OCI-LY7 (cell line): ENCODE measurements at regions not wholly inside any gene's neighbourhood (a gene's known extent, or its start where the extent isn't known, plus 50 kb on each side); places are given as distances from the start of the nearest gene placed in this dataset.
"Not testable (repeated sequence)": the region's sequence is repeated elsewhere in the genome, so short reads cannot be mapped to it uniquely, and the experiment has no call there.

Experiments used
- CTCF ChIP-seq: fragments of 200-600 bp; sonication (generic); conservative IDR thresholded peaks from 2 replicates; pipeline ENCODE4 v1.5.1; 2014; ENCODE audit warnings: mild to moderate bottlenecking, antibody characterized with exemption, low read length, moderate library complexity, mixed read lengths
- EZH2phosphoT487 ChIP-seq: fragments of 200-600 bp; sonication (generic); IDR thresholded peaks from 2 replicates; pipeline ENCODE4 v1.6.1; 2018; ENCODE audit warnings: low read depth, borderline replicate concordance, mild to moderate bottlenecking, mixed run types, antibody characterized with exemption, low read length, moderate library complexity, mixed read lengths

GRCh38 chr10:29366206-29366605, 77.3 kb downstream of the LYZL1 start:
- TF ChIP-seq CTCF, EZH2phosphoT487: not testable (repeated sequence)
